ENCODE measurements at regions not wholly inside any gene's neighbourhood (a gene's known extent, or its start where the extent isn't known, plus 50 kb on each side); places are given as distances from the start of the nearest gene placed in this dataset.

DNA sequence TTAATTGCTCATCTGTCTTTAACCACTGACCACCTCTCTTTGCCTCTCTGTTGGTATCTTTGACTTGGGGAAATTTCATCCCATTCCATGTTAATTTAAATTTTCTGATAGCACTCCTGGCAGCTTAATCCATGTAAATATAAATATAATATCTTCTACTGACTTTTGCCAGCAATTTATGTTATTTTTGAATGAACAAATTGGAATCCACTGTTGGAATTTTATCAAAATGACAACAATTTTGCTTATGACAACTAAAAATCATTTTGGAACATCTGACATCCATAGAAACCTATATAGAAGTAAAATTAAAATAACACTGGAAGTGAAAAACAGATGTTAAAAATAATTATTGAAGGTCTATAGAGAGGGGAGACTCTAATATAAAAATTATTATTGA lies 176.5 kb upstream of the AKR1E2 start:
- Histone ChIP-seq H3K9me3 (no peaks in the 10 kb centered on the region), H3K4me3 (no peak overlapping the region), H3K4me1 (peaks cover 13% of the 10 kb centered on the region), H3K27me3 (ENCODE audit: low read depth) (no peaks in the 10 kb centered on the region), H3K36me3 (no peaks in the 10 kb centered on the region), H3K27ac (no peak overlapping the region)
- intact Hi-C loops (cut with DNase I), result no loop called here
- ATAC-seq (no peak), DNase-seq (no peak)
- TF ChIP-seq, protein P1, sequence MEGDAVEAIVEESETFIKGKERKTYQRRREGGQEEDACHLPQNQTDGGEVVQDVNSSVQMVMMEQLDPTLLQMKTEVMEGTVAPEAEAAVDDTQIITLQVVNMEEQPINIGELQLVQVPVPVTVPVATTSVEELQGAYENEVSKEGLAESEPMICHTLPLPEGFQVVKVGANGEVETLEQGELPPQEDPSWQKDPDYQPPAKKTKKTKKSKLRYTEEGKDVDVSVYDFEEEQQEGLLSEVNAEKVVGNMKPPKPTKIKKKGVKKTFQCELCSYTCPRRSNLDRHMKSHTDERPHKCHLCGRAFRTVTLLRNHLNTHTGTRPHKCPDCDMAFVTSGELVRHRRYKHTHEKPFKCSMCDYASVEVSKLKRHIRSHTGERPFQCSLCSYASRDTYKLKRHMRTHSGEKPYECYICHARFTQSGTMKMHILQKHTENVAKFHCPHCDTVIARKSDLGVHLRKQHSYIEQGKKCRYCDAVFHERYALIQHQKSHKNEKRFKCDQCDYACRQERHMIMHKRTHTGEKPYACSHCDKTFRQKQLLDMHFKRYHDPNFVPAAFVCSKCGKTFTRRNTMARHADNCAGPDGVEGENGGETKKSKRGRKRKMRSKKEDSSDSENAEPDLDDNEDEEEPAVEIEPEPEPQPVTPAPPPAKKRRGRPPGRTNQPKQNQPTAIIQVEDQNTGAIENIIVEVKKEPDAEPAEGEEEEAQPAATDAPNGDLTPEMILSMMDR (IDR thresholded peaks at IDR 0.05), result no peak

DNA sequence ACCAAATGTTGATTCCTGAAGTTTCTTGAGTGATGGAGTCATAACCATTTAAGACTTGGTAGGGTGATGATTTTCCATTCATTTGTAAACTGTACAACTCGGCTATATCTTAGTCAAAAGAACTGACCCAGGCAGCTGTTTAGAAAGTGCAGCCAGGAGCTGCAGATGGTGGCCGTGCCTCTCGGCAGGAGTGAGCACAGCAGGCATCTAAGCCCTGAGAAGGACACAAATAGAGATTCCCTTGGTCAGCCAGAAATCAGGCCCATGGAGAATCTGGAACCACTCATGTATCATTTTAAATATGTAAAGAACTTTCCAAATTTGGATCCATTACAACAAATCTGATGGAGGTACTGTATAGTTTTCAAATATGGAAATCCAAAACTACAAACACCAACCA lies 177.0 kb upstream of the AKR1E2 start:
- no peaks in the 10 kb centered on the region for H3K36me3 ChIP-seq
- intact Hi-C loops (cut with DNase I), result no loop called here
- no peaks in the 10 kb centered on the region for H3K9me3 ChIP-seq
- H3K4me3 ChIP-seq, result no peak overlapping the region
- TF ChIP-seq, protein P1 (IDR thresholded peaks at IDR 0.05), result no peak
- H3K27ac ChIP-seq, result no peak overlapping the region
- no peaks in the 10 kb centered on the region for H3K27me3 ChIP-seq (ENCODE audit: low read depth)
- ATAC-seq, result no peak
- H3K4me1 ChIP-seq, result peaks cover 13% of the 10 kb centered on the region
- no peak for DNase-seq

DNA sequence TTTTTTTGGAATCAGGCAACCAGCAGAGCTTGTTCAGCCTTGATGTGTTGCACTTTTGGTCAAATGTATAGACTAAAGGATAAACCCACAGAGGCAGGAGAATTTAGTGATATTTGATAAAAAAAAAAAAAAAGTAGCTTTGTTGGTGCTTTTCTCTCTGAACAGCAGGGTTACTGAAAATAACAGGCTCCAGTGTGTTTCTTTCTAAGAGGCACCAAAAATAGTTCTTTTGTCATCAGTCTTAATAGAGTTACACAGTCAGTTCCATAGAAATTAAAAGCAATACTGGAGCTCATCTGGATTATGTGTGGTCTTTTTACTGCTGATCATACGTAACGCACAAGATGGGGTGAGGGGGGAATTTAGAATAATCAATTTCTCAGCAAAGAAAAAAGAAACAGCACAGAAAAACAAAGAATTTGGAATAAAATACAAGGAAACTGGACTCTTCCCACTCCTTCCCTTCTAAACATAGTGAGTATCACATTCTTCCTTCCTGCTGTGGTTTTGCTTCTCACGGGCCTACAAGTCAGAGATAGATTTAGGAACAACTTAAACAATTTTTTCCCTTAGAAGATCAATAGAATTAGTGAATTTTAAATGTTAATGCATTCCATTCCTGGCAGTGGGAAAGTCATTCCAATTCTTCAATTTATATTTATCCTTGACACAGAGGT lies 178.8 kb upstream of the AKR1E2 start:
- H3K36me3 ChIP-seq, result no peaks in the 10 kb centered on the region
- TF ChIP-seq, protein P1 (IDR thresholded peaks at IDR 0.05), result no peak
- DNase-seq (no peak), ATAC-seq (no peak)
- H3K9me3 ChIP-seq, result no peaks in the 10 kb centered on the region
- H3K27ac ChIP-seq, result no peak overlapping the region
- no peak overlapping the region for H3K4me3 ChIP-seq
- intact Hi-C loops (cut with DNase I), result no loop called here
- H3K4me1 ChIP-seq, result peaks cover 13% of the 10 kb centered on the region
- no peaks in the 10 kb centered on the region for H3K27me3 ChIP-seq (ENCODE audit: low read depth)

DNA sequence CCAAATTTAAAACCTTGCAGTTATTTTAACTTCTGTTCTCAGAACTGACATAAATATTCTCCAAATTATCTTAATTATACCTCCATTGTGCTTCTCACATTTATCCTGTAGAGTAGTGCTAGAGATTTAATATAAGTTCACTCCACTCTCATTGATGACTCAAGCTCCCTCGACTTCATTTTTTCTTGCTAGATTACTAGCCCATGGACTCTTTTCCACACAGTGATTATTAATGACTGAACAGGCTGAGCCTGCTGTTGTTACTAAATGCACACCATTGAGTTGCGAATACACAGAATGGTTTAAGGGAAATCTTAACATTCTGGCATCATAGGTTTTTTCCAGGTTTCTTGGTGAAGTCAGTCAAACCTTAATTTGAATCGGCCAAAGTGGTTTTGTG lies 179.5 kb upstream of the AKR1E2 start:
- Histone ChIP-seq H3K36me3 (no peaks in the 10 kb centered on the region), H3K4me1 (peaks cover 13% of the 10 kb centered on the region), H3K9me3 (no peaks in the 10 kb centered on the region), H3K27me3 (ENCODE audit: low read depth) (no peaks in the 10 kb centered on the region), H3K27ac (no peak overlapping the region), H3K4me3 (no peak overlapping the region)
- DNase-seq (no peak), ATAC-seq (no peak)
- intact Hi-C loops (cut with DNase I), result no loop called here
- TF ChIP-seq, protein P1 (IDR thresholded peaks at IDR 0.05), result no peak

DNA sequence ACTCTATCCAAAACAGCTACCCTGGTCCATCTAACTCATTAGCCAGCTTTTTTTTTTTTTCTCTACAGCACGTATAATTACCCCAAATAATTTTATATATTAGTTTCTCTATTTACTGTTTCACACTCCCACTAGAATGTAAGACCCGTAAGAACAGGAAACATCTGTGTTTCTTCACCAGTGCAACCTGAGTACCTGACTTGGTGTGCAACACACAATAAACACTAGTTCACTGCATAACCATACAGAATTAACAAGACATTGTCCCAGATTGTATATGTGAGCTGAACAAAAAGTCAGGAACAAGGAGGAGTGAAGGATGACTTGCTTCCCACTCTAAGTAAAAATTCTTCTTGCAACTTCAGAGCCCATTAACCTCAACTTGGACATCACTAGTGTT lies 180.2 kb upstream of the AKR1E2 start:
- TF ChIP-seq, protein P1 (IDR thresholded peaks at IDR 0.05), result no peak
- Histone ChIP-seq H3K4me3 (no peak overlapping the region), H3K36me3 (no peaks in the 10 kb centered on the region), H3K27me3 (ENCODE audit: low read depth) (no peaks in the 10 kb centered on the region), H3K9me3 (no peaks in the 10 kb centered on the region), H3K4me1 (peaks cover 13% of the 10 kb centered on the region), H3K27ac (no peak overlapping the region)
- intact Hi-C loops (cut with DNase I), result no loop called here
- ATAC-seq (no peak), DNase-seq (no peak)

Measured in lower lobe of right lung (tissue), 2 donors.